ENCODE measurements at regions not wholly inside any gene's neighbourhood (a gene's known extent, or its start where the extent isn't known, plus 50 kb on each side); places are given as distances from the start of the nearest gene placed in this dataset.

DNA sequence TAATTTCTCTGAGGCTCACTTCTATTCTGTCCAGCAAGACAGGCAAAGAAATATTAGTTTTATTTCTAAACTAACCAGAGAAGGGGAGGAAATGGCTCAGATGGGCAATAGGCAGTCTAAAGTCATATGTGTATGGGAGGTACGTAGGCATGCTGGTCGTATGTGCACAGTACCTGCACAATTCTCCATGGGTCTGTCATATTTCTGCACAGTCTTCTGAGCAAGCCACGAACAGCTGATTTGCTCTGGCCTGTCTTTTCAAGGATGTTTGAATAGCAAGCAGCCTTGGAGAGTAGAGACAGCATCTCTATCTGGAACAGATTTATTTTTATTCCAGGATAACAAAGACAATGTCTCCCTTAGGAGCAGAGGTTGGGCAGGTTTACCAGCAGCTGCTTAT lies 92.1 kb downstream of the SLC25A47 start:
- TF ChIP-seq POLR2A (IDR thresholded peaks at IDR 0.05; ENCODE audit: borderline replicate concordance, extremely low read depth, insufficient read depth, insufficient read length), result no peak
- no peak for TF ChIP-seq POLR2AphosphoS5 (IDR thresholded peaks at IDR 0.05; ENCODE audit: low read depth, low read length)
- TF ChIP-seq, protein P1, sequence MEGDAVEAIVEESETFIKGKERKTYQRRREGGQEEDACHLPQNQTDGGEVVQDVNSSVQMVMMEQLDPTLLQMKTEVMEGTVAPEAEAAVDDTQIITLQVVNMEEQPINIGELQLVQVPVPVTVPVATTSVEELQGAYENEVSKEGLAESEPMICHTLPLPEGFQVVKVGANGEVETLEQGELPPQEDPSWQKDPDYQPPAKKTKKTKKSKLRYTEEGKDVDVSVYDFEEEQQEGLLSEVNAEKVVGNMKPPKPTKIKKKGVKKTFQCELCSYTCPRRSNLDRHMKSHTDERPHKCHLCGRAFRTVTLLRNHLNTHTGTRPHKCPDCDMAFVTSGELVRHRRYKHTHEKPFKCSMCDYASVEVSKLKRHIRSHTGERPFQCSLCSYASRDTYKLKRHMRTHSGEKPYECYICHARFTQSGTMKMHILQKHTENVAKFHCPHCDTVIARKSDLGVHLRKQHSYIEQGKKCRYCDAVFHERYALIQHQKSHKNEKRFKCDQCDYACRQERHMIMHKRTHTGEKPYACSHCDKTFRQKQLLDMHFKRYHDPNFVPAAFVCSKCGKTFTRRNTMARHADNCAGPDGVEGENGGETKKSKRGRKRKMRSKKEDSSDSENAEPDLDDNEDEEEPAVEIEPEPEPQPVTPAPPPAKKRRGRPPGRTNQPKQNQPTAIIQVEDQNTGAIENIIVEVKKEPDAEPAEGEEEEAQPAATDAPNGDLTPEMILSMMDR (IDR thresholded peaks at IDR 0.05 in 2 of 3, conservative IDR thresholded peaks at IDR 0.05 in 1 of 3; ENCODE audit: borderline replicate concordance in 1 of 3, insufficient read depth in 1 of 3, low read depth in 2 of 3, low read length in 2 of 3), result no peak
- no peak for TF ChIP-seq SP1 (IDR thresholded peaks at IDR 0.05; ENCODE audit: low read depth)
- TF ChIP-seq, protein P2, sequence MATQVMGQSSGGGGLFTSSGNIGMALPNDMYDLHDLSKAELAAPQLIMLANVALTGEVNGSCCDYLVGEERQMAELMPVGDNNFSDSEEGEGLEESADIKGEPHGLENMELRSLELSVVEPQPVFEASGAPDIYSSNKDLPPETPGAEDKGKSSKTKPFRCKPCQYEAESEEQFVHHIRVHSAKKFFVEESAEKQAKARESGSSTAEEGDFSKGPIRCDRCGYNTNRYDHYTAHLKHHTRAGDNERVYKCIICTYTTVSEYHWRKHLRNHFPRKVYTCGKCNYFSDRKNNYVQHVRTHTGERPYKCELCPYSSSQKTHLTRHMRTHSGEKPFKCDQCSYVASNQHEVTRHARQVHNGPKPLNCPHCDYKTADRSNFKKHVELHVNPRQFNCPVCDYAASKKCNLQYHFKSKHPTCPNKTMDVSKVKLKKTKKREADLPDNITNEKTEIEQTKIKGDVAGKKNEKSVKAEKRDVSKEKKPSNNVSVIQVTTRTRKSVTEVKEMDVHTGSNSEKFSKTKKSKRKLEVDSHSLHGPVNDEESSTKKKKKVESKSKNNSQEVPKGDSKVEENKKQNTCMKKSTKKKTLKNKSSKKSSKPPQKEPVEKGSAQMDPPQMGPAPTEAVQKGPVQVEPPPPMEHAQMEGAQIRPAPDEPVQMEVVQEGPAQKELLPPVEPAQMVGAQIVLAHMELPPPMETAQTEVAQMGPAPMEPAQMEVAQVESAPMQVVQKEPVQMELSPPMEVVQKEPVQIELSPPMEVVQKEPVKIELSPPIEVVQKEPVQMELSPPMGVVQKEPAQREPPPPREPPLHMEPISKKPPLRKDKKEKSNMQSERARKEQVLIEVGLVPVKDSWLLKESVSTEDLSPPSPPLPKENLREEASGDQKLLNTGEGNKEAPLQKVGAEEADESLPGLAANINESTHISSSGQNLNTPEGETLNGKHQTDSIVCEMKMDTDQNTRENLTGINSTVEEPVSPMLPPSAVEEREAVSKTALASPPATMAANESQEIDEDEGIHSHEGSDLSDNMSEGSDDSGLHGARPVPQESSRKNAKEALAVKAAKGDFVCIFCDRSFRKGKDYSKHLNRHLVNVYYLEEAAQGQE (IDR thresholded peaks at IDR 0.05; ENCODE audit: low read depth), result no peak

Data from HCT116 (cell line).